ENCODE measurements at regions not wholly inside any gene's neighbourhood (a gene's known extent, or its start where the extent isn't known, plus 50 kb on each side); places are given as distances from the start of the nearest gene placed in this dataset.

DNA sequence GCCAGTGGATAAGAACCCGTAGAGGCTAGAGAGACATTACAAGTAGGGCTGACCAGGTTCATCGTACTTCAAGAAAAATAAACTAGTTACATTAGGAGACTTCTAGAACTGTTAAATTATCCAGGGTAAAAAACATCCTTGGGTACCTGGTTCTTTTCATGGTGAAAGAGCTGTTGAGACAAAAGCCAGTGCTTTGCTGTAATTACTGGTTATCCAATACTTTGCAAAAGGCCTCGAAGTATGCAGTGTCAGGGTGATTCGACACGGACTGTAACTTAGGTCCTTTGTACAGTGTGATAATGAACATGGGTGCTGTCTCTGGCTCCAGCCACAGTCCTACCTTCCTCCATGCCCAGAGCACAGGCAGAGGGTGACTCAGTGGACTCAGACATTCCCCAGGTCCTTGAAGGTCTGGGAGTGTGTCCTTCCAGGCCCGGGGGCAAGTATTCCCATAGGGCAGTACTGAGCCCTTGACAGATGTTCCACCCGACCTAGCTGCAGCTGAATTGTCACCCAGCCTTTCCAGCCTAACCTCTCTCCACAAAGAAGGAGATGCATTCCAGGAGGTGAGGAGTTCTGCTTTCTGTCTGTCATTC lies 123.6 kb upstream of the TMEM72 start:
- no peak for ATAC-seq

DNA sequence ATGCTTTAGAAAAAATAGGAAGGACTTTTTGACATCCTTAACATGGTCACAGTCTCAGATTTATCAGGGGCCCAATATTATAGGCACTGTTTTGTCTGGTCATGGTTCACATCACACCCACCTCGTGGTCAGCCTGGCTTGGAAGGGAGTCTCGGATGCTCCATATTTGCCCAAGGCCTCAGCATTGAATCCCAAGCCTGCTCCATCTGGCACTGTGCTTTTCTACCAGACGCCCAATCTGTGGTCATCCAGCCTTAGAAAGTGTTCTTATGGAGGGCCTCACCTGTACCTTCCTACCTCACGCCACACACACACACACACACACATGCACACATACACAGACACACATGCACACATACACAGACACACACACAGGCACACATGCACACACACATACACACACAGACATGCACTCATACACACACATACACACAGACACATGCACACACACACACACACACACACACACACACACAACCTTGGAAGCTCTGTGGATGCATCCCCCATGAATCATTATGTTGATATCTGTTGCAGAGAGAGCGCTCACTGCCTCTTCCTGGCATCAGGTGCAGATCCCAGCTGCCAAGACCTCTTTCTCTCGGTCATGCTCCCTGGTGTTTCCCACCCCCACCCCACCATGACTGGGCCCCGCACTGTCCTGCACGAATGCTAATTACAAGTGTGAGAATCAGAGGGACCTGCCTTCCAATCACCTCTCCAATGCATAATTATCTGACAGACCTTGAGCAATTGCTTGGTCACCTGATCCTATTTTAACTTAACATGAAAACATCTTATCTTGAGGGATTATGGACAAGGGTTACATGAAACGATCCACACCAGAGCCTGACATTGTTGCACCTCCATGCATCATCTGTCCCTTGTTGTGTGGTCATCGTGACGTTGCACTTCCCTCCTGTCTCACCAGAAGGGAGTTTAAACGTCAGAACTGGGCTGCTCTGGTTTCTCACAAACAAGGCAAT lies 122.7 kb upstream of the TMEM72 start:
- no peak for ATAC-seq

DNA sequence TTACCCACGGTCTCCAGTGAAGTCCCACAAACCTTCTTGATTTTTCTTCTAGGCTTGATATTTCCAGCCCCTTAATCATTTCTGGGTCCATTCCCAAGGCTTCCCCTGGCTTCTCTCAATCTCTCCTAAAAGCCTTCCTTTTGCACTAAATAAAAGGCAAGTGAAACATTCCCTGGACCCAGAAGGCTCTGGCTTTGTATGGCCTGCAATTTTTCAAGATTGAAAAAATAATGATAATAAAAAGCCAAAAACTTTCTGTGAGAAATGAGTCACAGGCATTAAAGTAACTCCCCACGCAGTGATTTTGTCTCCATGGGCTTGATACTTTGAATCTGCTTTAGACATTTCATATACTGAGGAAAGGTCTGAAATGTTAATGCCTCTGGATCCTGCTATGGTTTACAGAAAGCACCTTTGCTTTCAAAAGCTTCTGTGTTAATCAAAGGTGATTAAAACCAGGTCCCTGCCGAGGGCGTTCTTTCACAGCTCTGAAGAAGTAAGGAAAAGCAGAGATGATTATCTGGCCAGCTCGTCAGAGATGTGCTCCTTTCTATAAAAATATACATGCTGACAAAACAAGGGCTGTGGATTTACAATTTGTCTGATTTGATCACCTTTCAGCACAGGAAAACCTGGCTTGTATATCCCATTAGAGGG lies 118.9 kb upstream of the TMEM72 start:
- ATAC-seq: no peak

DNA sequence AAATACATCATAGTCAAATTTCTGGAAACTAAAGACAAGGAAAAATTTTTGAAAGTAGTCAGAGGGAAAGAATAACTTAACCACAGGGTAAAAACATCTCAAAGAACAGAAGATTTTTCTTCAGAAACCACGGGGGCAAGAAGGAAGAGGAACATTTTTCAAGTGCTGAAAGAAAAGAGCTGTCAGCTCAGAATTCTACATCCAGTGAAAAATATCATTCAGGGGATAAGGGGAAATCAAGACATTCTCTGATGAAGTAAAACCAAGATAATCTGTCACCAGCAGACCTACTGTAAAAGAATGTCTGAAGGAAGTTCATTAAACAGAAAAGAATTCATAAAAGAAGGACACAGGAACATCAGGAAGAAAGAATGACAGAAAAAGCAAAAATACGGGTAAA lies 111.2 kb upstream of the TMEM72 start:
- no peak for ATAC-seq

DNA sequence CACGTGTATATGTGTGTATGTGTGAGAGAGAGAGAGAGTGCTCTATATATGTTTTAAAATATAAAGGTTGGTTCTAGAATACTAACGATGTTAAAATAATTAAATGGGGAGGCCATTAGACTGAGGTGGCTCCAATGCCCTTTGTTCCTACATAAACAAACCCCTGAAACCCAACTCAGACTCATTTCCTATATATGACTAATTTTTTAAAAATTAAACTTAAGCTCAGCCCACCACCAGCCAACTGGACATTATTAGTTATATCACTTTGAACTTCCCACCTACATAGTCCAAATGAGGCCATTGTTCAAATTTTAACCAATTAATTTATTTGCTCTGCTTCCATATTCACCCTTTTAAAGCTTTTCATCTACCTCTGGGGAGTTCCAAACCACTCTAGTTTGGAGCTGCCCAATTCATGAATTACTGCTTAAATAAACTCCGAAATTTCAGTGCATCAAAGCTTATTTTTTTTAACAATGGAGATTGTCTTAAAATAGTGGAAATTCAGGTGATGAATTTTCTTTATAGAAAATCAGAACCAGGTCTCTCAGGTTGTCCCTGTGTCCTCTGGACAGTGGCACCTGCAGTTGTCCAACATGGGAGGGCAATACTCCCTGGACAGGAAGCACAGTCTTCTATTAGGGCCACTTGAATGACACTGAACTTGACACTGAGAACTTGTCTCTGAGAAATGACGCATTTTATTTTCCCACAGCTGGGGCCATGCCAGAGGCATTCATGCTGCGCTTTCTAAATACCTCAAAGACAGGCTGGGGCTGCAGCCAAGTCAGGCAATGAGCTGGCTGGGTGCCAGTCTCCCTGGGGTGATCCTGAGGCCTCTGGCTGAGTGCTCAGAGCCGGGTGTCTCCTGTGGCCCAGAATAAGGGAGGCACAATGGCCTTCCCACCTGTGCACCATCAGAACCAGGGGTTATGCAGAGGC lies 109.5 kb upstream of the TMEM72 start:
- no peak for ATAC-seq

DNA sequence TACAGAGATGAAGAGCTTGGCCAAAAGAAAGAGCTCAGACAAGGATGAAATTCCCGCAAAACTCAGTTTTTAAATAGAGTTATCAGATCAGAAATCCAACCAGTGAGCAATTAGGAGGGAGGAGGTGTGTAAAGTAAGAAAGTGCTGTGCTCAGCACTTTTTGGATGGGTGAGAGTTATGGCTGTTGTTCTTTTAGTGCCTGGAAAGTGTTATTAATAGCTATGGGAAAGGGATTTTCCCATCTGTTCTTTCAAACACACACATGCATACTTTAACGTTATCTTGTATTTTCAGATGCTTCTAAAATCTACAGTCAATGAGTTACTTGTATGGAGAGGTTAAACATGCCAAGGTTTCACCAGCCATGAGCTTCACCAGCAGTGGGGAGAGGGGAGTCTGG lies 107.3 kb upstream of the TMEM72 start:
- no peak for ATAC-seq

DNA sequence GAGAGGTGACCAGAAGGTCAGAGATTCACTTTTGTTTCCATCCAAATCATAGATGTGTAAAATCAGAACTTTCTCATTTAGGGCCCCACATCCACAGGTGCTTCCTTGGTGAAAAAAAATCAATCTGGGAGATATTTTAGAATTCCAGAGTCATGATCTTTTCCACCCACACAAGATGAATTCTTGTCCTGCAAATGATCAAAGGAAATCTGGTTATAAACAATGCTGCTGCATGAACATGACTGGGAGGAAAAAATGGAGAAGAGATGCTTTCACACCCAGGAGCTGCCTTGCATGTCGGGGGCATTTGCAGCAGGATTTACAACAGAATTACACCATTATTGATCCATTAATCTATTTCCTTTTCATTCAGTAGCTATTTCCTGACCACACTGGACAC lies 106.5 kb upstream of the TMEM72 start:
- ATAC-seq: no peak

DNA sequence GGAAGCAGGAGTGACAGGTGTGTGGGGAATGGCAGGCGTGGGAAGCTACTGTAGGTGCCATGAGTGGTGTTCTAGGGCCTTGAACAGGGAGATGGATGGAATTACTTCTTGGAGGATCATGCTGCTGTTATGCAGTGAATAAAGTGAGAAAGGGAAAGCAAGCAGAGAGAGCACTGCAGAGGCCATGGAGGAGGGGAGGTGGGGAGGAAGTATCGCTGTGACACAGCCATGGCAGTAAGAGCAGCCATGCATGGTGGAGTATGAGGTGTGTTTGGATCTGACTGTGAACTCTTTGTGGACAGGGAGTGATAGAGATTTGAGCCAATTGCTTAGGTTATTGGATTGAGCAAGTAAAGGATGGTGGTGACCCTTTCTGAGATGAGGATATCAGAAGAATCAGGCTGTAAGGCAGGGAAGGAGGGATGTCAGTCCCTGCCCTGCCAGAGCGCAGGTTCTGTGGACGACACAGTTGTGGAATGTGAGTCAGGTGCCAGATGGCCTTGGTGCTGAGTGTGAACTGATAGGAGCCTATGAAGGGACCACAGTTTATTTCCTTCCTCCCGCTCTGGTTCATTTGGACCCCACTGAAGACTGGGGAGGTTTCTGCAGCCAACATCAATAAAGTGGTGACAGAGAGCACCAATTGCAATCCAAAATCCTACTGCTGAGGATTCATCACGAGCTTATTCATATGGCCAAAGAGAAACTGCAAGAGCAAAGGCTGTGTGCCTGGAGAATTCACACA lies 105.5 kb upstream of the TMEM72 start:
- no peak for ATAC-seq

DNA sequence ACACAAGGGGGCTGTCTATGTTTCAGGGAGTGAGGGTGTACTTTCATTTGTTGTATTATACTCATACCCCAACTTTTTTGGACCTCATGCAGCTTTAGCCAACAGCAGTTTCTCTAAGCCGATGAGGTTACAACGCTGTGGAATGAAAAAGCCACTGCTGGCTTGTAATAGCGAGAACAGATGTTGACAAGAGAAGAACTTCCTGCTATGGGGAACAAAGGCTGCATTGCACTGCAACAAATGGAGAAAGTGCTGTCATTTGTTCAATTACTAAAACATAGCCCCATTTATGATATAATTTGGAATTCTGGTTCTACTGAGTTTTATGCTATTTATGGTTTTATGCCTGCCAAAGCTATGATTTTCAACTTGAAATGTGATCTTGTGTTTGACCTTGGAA lies 104.2 kb upstream of the TMEM72 start:
- no peak for ATAC-seq

DNA sequence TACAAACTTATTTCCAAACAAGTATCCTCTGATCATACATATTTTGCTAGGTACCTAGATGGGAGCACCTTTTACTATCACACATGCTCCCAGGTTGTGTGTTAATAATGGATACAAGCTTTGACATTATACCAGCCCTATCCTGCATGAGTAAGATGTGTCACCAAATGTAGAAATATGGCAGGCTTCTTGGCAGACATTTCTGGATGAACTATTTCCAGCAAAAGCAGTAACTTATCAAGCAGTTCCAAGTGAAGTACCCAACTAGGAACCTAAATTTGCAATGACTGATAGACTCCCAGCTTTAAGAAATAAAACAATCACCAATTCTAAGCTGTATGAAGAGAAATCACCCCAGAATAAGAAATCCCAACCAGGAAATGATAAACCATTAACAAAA lies 103.7 kb upstream of the TMEM72 start:
- ATAC-seq: no peak

DNA sequence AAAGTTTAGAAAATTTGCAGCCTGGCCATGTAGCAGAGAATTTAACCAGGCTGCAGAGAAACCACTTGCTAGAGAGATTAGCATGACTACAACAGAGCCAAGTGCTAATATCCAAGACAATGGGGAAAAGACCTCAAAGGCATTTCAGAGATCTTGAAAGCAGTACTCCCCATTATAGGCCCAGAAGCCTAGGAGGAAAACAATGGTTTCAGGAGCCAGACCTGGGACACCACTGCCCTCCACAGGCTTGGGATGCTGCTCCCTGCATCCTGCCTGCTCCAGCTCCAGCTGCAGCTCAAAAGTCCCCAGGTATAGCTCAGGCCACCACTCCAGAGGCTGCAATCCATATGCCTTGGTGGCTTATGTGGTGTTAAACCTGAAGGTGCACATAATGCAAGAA lies 101.5 kb upstream of the TMEM72 start:
- no peak for ATAC-seq

DNA sequence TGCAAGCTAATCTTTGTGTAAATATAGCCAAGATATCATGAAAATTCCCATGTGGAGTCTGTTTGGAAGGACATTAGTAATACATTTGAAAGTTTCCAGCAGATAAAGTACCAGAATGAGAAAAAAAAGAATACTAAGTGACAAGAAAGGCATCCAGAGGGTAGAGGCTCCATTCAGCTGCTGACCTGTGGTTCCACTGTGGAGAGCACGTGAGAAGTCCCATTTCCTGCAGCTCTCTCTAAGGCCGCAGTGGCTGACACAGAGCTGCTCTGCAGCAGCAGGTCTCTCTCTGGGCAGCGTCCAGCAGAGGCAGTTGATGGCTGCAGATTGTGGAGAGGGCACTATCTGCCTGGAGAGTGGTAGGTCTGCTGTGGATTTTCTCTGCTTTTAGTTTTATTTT lies 100.1 kb upstream of the TMEM72 start:
- no peak for ATAC-seq

DNA sequence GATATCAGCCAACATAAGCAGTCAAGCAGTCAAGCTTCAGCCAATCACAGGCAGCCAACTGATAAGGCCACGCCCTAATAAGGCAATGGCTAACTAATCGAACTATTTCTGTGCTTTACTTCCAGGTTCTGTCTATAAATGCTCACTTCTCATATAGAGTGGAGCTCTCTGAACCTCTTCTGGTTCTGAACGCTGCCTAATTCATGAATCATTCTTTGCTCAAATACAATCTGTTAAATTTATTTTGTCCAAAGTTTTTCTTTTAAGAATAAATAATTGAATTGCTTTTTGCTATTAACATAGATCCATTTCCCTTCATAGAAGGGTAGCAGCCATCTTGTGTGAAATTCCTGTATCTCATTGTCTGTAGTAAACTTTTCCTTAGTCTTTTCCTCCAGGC lies 97.9 kb upstream of the TMEM72 start:
- no peak for ATAC-seq

DNA sequence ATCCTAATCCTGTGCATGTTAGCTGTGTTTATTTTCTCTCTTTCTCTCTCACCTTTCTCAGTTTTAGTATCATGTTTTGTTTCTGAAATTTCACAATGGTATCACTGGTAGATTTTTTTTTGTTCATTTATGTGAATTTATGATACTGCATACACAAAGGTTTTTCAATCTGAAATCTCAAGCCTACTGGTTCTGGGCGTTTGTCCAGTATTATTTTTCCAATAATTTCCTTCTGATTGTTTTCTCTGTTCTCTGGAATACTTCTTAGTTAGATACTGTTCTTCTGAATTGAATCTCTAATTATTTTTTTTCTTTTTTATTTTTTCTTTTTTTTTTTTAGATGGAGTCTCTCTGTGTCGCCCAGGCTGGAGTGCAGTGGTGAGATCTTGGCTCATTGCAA lies 96.2 kb upstream of the TMEM72 start:
- no peak for ATAC-seq

DNA sequence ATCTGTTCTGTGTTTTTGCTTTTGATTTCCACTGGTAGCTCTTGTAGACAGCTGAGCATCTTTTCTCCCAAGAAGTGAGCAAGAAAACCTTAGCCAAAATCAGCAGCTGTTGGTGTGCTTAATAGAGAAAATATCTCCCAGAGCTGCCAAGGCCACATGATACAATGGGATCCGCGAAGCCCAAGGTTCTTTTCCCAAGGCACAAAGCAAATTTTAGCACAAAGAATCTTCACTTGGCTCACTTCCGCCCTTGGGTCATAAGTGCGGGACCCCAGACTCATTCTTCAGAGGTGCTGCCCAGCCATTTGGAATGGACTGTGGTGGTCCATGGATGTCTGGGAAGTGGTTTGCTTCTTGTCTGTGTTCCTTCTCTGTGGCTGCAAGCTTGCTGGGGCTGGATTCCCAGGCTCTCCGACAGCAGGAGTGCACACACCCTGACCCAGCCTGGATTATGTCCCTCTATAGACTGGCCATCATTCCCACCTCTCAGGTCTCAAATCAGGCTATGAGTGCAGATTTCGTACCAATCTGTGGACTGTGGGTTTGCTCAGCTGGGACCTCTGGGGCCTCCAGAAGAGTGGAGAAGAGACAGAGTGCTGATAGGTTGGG lies 93.0 kb upstream of the TMEM72 start:
- no peak for ATAC-seq

DNA sequence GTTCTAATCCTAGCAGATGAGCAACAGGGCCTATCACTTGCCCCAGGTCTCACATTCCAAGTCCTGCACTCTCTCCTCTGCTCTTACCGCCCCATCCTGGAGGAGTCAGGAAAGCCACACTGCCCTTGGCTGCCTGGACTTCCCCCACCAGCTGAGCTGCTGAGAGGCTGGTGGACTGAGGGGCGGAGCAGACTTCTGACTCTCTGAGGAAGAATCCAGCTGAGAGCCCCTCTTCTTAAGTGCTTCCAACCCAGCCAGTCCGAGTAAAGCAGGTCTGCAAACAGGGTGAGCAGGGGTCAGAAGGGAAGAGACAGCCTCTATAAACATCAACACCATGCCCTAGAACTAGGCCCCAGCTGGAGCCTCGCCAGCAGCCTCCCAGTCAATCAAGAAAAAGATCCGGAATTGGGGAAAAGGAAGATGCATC lies 92.4 kb upstream of the TMEM72 start:
- ATAC-seq: no peak

DNA sequence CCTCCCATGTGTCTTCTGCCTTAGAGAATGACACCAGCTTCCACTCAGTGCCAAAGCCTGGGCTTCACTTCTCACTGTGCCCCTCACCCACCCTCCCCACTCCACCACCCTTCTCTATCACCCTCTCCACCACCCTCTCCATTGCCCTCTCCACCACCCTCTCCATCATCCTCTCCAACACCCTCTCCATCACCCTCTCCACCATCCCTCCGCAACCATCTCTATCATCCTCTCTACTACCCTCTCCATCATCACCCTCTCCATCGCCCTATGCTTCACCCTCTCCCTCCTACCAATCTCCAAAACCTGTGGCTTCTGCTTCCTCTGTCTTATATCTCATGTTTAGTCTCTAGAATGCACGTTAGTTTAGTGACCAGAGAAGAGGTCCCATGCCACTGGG lies 91.0 kb upstream of the TMEM72 start:
- no peak for ATAC-seq

DNA sequence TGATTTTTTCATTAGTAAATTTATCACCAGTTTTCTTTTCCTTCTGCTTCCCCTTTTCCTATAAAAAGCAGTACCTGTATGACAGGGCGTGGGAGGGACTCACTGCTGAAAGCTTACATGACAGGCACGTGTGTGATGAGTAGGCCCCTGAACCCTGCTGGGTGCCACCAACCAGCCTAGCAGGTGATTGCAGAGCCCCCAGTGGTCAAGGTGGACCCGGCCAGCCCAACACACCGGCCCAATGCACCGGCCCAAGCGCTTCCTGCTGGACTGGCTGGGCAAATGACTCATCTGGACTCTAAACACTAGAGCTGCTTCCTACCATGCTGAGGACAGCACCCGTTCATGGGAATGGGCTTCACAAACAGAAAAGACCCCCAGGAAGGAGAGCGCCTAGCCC lies 89.8 kb upstream of the TMEM72 start:
- ATAC-seq: no peak

DNA sequence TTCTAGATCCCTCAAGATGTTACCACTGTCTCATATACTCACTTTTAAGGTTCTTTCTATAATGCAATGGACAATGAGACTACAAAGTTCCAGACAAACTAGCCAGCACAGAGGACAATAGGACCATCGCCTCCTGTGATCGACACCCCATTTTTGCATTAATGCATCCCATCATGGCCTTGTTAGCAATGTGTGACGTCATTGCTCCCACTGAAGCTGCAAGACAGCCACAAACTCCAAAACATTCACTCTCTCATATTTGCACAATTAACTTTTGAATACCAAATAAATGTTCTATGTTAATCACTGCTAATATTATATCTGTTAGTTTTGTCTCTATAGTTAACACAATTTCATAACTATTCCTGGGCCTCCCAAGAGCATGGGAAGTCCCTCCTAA lies 88.8 kb upstream of the TMEM72 start:
- no peak for ATAC-seq

DNA sequence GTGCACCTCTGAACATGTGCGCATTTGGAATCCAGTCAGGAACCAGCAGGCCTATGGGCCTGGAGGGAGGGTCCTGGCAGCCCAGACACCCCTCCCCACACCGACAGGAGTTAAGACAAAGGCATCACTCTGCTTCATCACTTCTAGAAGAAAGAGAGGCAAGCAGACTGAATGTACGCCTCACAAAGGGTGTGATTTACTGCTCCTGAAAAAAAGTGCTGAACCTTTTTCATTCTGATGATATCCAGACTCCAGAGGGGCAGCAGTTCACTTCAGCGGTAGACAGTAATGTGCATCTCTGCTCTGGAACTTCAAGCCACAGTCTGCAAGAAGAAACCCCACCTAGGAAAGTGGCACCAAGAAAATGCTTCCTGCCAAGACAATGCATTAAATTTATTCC lies 88.2 kb upstream of the TMEM72 start:
- ATAC-seq: no peak

DNA sequence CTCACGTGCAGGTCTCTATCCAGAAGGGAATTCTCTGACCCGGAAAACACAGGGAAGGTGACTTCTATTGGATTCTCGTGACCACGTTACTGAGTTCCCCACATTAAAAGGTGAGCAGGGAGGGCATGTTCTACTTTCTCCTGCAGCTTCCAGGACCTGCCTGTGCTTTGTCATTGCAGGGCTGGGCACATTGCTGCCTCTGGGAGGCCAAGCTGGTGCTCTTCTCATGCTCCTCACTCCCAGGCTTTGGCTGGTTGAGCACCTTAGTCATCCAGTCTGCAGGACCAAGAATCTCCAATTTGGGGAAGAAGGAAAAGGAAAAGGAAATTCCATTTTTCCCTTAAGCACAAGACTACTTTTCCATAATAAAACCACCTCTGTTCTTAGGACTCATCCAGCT lies 86.5 kb upstream of the TMEM72 start:
- ATAC-seq: no peak
